ENCODE measurements at regions not wholly inside any gene's neighbourhood (a gene's known extent, or its start where the extent isn't known, plus 50 kb on each side); places are given as distances from the start of the nearest gene placed in this dataset.

GRCh38 chr15:38674448-38674847 is 109.8 kb upstream of the RASGRP1 start:
- DNase-seq, result no peak

GRCh38 chr15:38678281-38678680 is 113.7 kb upstream of the RASGRP1 start:
- DNase-seq, result no peak

GRCh38 chr15:38680775-38681174 is 116.2 kb upstream of the RASGRP1 start:
- no peak for DNase-seq

DNA sequence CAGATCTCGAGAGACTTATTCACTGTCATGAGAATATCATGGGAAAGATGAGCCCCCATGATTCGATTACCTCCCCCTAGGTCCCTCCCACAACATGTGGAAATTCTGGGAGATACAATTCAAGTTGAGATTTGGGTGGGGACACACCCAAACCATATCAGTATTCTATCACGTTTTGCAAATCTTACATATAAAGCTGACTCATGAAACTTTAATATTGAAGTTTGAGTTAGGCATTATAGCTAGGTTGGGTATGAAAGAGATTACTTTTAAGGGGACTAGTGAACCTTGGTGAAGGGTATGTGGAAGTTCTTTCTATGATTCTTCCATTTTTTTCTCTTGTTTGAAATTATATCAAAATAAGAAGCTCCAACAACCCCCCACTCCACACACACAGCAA is 117.7 kb upstream of the RASGRP1 start:
- no peak for DNase-seq

DNA sequence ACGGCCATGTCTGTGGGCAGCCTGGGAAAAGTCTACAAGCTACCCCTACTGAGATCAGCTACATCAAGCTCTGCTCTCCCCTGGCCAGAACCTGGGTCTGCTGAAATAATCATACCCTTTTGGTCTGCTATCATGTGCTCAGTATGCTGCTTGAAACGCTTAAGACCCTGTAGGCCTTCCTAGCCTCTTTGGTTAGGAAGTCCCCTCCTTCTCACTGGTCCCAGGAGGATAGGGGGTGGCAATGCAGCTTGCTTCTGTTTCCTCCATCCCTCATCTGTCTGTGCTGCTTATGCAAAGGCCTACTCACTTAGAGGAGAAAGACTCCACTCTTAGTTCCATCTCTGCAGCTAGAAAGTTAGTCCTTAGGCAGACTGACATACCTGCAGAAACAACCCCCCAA is 118.2 kb upstream of the RASGRP1 start:
- DNase-seq, result no peak

- DNase-seq, result no peak
These were observed 119.0 kb upstream of the RASGRP1 start for GRCh38 chr15:38683382-38684242.

GRCh38 chr15:38684440-38685010 is 119.9 kb upstream of the RASGRP1 start:
- no peak for DNase-seq

- no peak for DNase-seq
These were observed 121.2 kb upstream of the RASGRP1 start for GRCh38 chr15:38685686-38686339.

GRCh38 chr15:38687340-38687739 is 122.7 kb upstream of the RASGRP1 start:
- DNase-seq, result no peak

- no peak for DNase-seq
These were observed 123.3 kb upstream of the RASGRP1 start for GRCh38 chr15:38687775-38688495.

- no peak for DNase-seq
These were observed 124.1 kb upstream of the RASGRP1 start for GRCh38 chr15:38688761-38689160.

- DNase-seq, result no peak
These were observed 124.9 kb upstream of the RASGRP1 start for GRCh38 chr15:38689522-38689921.

- DNase-seq, result no peak
These were observed 125.6 kb upstream of the RASGRP1 start for GRCh38 chr15:38690216-38690615.

GRCh38 chr15:38690719-38691332 is 126.2 kb upstream of the RASGRP1 start:
- no peak for DNase-seq

DNA sequence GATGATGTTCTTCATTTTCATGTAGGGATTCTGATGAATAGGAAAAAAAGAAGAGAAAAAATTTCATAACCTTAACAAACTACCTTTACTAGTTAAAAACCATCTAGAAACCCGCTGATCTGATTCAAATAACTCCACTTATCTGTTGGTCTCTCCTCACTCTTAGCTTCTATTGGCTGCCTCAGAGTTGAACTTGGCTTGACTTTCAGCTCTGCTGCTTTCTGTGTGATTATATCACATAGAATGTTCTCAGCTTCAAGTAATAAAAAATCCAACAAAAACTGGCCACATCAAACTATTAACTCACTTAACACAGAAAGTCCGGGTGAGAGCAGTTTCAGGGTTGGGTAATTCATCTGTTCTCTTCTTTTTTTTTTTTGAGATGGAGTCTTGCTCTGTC is 126.8 kb upstream of the RASGRP1 start:
- DNase-seq, result no peak

GRCh38 chr15:38691965-38692788 is 127.6 kb upstream of the RASGRP1 start:
- DNase-seq, result no peak

DNA sequence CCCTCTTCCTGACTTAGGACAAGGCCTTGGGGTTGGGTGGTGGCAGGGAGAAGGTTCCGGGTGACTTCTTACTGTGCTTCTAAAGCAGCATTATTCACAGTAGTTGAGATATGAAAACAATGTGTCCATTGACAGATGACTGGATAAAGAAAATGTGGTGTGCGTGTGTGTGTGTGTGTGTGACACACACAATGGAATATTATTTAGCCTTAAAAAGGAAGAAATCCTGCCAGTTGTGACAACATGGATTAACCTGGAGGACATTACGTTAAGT is 128.1 kb upstream of the RASGRP1 start:
- DNase-seq, result no peak

DNA sequence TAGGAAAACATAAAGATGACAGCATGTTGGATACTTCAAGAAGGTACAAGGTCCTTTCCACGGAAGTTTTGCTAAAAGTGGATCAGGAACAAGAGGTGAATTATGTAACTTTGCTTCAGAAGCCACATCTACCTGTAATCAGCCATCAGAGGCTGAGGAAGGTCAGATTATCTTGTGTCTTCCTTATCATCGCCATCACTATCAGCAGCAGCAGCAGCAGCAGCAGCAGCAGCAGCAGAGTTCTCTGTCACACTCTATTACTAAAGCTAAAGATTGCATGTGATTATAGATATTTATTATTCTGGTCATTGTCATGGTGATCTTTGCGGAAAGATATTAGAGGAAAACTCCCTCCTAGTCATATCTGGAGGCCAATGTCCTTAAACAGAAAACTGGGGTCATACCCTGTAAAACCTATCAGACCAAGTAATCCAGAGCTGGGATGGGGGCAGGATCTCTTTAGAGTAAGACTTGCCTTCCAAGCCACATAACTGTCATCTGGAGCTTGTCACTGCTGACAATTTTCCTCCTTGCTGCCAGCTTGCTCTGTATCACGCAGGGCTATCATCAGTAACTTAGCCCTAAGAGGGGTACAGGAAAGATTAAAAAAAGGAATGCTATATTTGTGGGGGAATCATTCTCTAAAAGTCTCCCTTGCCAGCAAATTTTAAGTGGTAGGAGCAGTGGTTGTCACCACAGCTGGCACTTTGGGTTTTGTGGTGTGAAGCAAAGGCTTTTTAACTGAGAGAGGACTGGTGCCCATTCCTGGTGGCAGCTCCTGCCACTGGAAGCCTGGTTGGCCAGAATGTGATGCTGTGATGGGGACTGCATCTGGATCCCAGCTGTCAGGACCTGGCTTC is 130.9 kb upstream of the RASGRP1 start:
- no peak for DNase-seq

DNA sequence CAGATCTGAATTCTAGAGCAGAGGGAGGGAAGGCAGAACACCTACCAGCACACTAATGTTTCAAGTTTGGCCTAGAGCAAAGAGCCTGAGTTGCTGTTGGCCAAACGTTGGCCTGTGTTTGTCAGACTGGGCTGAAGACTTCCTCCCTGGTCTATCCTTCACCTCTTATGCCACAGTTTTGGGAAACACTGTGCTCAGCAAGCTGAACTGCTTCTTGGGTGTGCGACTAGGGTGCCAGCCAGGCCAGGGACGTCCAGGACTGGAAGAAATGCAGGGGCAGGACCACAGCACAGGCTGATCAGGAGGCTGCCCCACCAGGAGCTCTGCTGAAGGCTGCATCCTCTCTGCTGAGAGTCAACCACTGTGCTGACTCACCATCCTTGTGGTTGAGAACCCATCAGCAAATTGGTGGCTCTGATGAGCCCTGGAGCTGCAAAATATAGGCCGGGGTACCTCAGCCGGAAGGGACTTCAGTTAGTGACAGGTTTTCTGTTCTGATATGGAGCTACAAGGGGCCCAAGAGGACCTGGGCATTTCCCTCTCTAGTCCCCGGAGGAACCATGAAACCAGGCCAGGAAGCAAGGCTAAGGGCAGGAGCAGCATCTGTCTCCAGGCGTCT is 131.6 kb upstream of the RASGRP1 start:
- DNase-seq, result no peak

GRCh38 chr15:38696790-38697495 is 132.3 kb upstream of the RASGRP1 start:
- no peak for DNase-seq
